T-helper 9 cell (primary cell): ENCODE measurements at regions not wholly inside any gene's neighbourhood (a gene's known extent, or its start where the extent isn't known, plus 50 kb on each side); places are given as distances from the start of the nearest gene placed in this dataset.

Experiments
- DNase-seq: peaks from one replicate; pipeline ENCODE4 v3.0.0-alpha.2; 2020

GRCh38 chr2:37809931-37810570 lies 115.0 kb upstream of the RMDN2 start:
- no peak for DNase-seq

- DNase-seq = no peak
Observed at GRCh38 chr2:37812414-37812813, 112.7 kb upstream of the RMDN2 start.

- no peak for DNase-seq
Observed at GRCh38 chr2:37812941-37813730, 112.0 kb upstream of the RMDN2 start.

GRCh38 chr2:37816036-37816435 lies 109.1 kb upstream of the RMDN2 start:
- no peak for DNase-seq

GRCh38 chr2:37816686-37817085 lies 108.4 kb upstream of the RMDN2 start:
- DNase-seq = no peak

- DNase-seq = no peak
Observed at GRCh38 chr2:37819186-37819585, 105.9 kb upstream of the RMDN2 start.

GRCh38 chr2:37820471-37820986 lies 104.6 kb upstream of the RMDN2 start:
- no peak for DNase-seq

- no peak for DNase-seq
Observed at GRCh38 chr2:37825586-37825985, 99.5 kb upstream of the RMDN2 start.

- no peak for DNase-seq
Observed at GRCh38 chr2:37826611-37827010, 98.5 kb upstream of the RMDN2 start.

- DNase-seq = no peak
Observed at GRCh38 chr2:37827455-37827854, 97.6 kb upstream of the RMDN2 start.

- no peak for DNase-seq
Observed at GRCh38 chr2:37827911-37828511, 97.1 kb upstream of the RMDN2 start.

GRCh38 chr2:37829202-37829601 lies 95.9 kb upstream of the RMDN2 start:
- DNase-seq = no peak

- no peak for DNase-seq
Observed at GRCh38 chr2:37829616-37830395, 95.3 kb upstream of the RMDN2 start.

- DNase-seq = no peak
Observed at GRCh38 chr2:37830636-37831035, 94.5 kb upstream of the RMDN2 start.

- no peak for DNase-seq
Observed at GRCh38 chr2:37831081-37831780, 93.9 kb upstream of the RMDN2 start.

- DNase-seq = peak; percentile 82
Observed at GRCh38 chr2:37832590-37833197, 92.4 kb upstream of the RMDN2 start.

- no peak for DNase-seq
Observed at GRCh38 chr2:37833423-37833822, 91.7 kb upstream of the RMDN2 start.

- DNase-seq = no peak
Observed at GRCh38 chr2:37836270-37836669, 88.8 kb upstream of the RMDN2 start.

GRCh38 chr2:37836711-37837110 lies 88.4 kb upstream of the RMDN2 start:
- DNase-seq = no peak

GRCh38 chr2:37837628-37838328 lies 87.3 kb upstream of the RMDN2 start:
- DNase-seq = no peak

- no peak for DNase-seq
Observed at GRCh38 chr2:37838541-37839167, 86.4 kb upstream of the RMDN2 start.
